GM19324 (cell line): ENCODE measurements at regions not wholly inside any gene's neighbourhood (a gene's known extent, or its start where the extent isn't known, plus 50 kb on each side); places are given as distances from the start of the nearest gene placed in this dataset.

Source experiments
- ATAC-seq: cut with Tn5 transposase; IDR thresholded peaks from one replicate; pipeline ENCODE4 v1.9.1; 2021; ENCODE audit warnings: mild to moderate bottlenecking, moderate library complexity; ENCODE audit not compliant: unreplicated experiment, low FRiP score

DNA sequence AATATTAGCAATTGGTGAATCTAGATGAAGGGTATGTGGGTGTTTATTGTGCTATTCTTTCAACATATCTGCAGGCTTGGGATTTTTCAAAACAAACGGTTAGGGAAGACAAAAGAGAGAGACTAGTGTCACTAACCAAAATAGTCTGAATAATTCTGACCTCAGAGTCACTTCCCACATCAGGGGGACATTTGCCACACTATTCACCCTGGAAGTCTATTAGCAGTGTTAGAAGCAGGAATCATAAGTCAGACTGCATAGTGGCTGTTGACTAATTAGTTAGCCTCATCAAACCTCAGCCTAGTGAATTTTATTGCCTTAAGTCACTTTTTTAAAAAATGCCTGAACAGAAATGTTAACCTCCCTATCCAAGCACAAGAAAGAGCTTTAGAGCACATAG is 169.2 kb upstream of the RGMB start:
- no peak for ATAC-seq

DNA sequence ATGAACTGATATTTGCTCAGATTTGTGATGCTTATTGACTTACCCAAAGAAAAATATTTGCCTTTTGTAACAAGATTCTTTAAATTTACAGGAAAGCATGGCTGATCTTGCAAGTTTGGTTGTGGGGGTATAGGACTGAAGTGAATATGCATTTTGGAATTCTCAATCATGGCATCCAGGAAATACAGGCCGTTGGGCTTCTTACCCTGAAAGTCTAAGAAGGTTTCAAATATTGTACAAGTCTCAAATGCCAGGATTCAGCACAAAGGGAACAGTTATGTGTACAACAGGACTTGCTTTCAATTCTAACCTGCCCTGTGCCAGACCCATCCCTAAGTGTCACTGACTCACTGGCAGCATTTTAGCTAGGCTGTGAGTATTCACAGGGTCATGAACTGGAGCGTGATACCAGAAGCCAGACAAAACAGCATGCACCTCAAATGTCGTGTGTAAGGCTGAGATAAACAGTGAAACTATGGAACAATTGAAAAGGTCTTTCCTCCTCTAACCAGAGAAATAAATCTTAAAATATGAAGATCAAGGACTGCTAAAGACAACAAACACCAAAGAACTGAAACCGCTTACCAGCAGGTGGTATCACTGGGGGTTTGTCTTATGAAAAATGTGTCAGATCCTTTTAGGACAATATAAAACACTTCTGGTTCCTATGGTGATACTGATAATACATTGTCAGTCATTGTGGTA is 168.6 kb upstream of the RGMB start:
- ATAC-seq: no peak

DNA sequence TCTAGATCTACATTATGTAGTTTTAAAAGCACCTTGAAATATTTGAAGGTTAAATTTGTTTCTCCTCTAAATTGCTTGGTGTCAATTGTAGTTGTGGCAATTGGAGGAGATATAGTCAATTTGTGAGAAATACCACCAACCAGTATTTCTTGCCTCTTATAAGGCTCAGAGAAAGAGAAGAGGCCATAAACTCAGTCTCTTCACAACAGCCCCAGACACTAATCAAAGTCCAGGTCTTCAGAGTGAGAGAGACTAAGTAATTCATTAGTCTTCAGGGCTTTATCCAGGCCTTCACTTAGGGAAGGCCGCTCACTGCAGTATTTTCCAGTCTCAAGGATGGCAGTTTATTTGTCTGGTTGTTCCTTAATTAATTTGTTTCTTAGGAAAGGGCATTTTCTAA is 168.0 kb upstream of the RGMB start:
- ATAC-seq: no peak

DNA sequence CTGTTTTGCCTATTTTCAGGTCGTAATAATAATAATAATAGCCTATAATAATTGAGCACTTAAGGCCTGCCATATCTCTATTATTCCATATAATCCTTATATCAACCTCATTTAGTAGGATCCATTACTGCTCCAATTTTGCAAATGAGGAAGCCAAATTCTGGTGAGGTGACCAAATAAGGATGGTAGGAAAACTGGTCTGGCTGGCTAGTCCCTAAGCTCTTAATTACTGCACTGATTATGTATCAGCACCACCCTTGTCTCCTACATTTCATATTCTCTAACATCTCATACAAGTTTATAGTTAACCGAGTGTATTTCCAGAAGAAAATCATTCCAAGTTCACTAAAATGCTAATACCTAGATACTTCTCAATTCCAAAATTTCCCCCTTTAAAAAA is 166.5 kb upstream of the RGMB start:
- no peak for ATAC-seq

DNA sequence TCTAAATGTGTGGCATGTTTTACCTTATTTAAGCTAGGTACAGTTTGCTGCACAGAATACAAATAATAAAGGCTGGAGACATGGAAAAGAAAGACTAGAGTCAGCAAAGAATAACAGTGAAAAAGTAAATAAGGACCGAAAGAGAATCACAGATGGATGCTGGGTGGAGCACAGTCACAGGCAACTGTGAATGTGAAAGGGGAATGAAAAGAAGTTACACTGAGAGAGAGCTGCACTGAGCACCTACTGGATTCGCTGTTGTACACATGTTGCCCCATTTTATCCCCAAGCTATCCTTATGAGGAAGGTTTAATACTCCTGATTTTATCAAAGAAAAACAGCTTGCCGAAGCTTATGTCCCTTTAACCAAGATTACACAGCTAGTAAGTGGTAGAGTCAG is 165.4 kb upstream of the RGMB start:
- no peak for ATAC-seq

DNA sequence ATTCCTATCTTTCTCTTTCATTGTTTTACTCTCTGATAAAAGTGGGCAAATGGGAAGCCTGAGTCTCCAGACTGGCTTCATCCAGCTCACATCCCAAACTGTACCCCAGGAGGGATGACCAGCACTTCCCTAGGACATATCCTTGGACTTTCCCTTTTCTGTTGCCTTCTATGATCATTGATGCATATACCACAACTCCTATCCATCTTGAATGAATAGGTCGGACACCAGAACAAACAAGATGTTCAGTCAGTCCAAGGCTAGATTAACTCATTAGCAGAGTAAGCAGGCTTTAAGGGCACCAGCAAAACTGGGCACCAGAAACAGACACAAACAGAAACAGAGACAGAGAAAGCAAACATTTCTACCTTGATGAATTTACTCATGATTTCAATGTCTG is 159.1 kb upstream of the RGMB start:
- no peak for ATAC-seq

DNA sequence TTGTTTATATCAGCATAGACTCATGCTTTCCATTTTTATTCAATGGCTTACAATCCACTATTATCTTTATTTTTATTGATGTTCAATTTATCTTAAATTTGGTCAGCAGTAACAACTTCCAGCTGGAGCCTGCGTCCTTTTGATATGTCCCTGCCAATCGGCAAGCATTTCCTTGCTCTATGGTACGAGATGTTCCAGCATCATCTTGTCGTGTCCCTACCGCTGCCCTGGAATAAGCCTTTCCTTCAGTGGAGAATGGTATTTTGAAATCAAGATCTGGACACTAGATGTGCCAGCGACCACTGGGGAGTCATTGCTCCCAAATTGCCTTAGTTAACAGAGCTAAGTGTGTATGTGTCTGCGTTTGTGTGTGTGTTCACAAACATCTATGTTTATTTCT is 151.6 kb upstream of the RGMB start:
- ATAC-seq: no peak

DNA sequence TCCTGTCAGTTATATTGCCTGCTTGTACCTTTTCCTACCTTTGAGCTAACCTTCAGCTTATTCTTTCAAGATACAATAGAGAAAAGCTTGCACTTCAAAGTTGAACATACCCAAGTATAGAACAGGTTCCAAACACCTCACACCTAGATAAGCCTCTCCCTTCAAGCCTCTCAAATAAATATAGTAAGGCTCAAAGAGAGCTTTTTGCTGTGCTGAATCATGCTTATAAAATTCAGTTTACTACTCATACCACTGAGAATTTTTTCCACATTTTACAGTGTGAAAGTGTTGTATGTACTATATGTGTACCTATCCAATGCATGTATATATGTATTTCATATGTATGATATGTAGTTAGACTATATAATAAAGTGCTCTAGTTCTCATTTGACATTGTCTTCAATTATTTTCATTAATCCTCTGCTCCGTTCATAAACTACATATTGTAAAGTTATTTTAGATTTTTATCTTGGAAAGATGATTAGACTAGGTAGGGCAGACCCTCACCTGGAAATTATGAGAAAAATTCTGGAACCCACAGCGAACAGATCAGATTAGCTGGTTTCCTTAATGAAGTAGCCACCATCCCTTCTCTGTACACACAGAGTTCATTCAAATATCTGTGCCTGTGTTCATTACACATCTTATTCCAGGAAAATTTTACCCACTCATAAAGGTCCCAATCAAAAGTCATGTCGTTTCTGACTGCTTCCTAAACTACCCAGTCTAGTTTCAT is 149.2 kb upstream of the RGMB start:
- ATAC-seq: no peak

DNA sequence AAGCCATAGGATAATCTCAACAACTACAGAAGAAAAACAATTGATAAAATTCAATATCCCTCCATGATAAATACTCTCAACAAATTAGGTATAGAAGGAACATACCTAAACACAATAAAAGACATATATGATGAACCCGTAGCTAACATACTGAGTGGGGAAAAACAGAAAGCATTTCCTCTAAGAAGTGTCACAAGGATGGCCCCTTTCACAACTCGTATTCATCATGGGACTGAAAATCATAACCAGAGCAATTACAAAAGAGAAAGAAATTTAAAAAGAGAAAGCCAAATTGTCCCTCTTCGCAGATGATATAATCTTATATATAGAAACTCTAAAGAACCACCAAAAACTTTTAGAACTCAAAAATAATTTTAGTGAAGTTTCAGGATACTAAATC is 146.3 kb upstream of the RGMB start:
- ATAC-seq: no peak

DNA sequence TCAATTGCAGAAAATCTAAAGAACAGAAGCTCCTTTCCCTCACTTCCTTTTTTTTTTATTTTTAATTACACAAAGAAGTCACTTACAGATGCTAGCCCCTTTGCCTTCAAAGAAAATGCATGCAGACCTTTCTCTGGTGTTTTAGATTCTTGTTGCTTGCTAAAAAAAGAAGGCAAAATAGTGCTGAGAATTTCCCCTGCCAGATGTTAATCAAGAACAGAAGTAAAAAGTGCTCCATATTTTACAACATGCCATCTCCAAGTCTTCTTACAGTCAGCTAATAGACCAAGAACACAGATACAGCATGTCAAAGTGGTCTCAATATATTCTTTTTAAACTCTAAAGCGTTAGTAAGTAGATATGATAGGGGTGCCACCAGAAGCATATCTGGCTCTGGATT is 142.8 kb upstream of the RGMB start:
- no peak for ATAC-seq

DNA sequence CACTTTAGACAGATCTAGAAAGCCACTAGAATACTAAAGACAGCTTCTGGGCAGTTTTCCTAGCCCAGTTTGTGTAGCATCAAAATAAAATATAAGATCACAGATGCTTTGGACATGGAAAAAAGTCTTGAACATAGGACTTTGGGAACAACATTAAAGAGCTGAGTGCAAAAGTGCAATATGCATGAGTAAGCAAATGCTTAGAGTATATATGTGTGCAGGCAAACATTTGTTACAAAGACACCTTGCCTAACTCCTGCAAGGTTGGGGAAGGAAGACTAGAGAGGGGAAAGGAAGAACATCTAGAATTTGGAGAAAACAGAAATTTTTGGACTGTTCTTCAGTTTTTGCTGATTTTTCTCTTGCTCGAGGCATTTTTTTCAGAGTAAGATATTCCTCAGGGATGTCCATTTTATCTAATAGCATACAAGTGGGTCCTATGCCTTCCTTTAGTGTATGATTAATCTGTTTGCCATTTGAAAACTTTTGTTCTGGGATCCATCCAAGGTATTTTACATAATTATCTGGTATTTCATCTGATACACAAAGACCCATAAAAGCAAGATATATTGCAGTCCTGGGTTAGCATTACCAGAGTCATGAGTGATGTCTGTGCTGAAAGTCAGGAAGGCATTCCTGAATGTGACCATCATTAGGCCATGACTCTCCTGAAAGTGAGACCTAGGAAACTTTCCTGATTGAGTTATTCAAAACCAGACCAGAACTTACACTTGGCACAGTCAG is 142.0 kb upstream of the RGMB start:
- no peak for ATAC-seq

DNA sequence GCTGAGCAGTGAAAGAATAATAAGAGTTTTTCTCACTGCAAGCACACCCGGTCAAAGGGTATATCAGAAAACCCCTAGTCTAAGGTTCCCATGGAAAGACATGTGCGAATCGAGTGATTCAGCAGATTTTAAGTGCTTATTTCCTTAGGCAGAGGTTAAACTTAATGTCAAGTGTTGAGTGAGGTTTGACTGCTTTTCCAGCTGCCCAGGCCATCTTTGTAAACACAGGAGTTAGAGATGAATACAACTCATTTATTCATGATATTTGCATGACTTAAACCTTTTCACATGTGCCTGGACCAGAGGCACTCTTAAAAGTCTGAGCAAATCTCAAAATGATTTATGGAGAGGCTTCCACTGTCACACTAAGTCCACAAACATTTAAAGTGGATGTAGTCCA is 137.8 kb upstream of the RGMB start:
- no peak for ATAC-seq

DNA sequence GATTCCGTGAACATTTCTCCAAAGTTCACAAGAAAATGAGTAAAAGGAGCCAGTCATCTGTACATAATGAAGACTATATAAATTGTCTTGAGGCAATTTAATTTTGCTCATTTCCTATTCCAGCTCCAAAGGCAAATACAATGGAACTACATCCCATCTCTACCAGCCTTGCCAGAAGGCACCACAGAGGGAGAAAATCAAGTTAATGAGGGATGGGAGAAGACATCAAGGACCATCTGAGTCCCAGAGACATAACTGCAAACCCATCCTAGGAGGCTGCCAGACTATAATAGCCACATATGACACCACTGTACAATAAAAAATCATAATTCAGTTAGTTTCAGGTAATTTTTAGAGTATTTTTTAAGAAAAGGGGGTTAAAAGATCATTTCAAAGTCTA is 136.3 kb upstream of the RGMB start:
- no peak for ATAC-seq

DNA sequence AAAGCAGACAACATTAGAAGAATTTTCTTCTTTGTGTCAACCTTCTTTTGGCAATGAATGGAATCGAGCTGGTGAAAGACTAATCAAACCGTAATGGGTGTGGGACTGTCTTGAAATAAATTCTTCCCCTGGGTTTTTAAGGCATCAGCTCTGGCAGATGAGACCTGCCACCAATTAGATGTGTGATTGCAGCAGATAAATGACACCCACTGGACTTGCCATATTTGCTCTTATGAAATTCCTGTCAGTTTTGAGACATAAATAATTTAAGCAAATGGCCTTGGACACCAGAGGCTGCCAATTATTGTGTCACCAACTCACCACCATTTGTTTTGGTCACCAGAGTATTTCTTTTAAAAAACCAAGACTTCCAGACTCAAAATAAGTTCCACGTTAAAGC is 135.9 kb upstream of the RGMB start:
- no peak for ATAC-seq

DNA sequence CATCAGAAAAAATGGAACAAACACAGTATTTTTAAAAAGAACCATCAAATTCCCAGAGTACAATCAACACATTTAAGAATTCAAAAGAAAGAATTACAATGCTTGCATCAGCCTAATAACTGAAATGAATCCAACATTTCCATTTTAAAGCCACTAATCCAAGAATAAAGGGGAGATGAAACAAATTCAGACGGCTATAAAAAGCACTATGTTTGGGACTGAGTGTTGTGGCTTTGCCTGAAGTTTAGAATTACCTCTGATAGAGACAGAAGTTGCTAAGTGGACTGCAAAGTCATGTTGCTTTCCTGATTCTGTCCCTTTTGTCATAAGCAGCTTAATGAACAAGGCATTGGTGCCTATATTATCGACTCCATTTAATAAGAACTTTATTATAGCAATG is 135.4 kb upstream of the RGMB start:
- ATAC-seq: no peak

DNA sequence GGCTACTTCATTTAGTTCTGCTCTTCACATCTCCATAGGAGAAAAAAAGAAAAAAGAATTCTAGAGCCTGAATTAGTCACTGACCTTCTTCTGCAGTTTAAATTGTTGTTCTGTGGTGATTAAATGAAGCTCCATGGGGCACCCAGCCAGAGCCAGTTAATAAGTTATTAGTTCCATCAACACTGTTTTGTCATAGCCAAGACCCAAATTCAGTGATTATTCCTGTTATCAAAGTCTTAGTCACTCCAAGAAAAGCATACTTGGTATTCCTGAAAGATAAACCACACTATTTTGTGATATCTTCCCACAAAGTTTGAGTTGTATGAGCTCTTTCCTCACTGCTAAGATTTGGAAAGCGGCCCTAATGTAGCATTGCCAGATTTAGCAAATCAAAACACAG is 134.8 kb upstream of the RGMB start:
- no peak for ATAC-seq

DNA sequence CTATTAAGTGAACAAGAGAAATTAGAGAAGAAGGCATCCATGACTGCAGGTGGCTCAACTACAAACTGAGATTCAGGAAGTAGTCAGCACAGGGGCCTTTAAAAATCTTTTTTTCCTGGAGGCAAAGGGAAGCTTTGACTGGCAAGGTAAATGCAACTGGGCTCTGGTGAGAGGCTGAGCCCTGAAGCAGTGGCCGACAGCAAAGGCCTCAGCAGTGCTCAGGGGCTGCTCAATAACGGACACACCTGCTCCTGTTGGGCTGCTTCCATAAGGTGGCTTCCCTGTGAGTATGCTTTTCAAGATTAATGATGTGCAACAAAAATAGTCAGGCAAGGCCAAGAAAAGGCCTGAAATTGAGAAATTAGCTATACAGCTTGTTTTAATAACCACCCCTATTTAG is 134.2 kb upstream of the RGMB start:
- no peak for ATAC-seq

DNA sequence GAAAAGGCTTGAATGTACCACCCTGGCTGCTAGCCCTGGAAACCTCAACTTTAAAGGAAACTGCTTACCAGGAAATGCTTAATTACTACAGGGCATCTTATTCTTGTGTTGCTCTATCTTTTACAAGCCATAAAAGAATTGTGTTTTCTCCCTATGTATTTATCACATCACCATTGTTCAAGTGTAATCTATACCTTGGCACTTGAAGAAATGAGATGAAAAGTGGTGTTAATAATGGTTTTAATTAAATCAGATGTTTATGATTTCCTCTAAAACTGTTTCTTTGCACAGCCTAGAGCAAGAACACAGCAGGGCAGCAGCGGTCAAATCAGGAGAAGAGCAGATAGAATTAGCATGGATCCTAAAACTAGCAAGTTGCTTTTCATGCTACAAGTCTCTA is 131.8 kb upstream of the RGMB start:
- ATAC-seq: no peak

DNA sequence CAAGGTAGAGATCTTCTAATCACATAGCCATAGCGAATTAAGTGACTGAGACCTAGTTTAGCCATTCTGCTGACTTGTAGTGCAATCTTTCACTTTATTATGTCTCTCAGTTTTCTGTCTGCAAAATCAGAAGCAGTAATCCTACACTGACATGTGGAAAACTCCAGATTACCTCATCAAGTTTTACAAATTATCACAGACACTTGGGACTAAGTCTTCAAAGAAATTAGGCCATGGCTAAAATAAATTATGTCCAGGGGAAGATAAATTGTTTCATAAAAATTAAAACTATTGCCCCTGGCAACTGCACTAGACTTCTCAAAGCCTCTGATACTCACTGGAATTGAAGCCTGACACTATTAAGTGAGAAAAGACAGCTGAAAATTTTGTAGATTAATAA is 129.9 kb upstream of the RGMB start:
- no peak for ATAC-seq

DNA sequence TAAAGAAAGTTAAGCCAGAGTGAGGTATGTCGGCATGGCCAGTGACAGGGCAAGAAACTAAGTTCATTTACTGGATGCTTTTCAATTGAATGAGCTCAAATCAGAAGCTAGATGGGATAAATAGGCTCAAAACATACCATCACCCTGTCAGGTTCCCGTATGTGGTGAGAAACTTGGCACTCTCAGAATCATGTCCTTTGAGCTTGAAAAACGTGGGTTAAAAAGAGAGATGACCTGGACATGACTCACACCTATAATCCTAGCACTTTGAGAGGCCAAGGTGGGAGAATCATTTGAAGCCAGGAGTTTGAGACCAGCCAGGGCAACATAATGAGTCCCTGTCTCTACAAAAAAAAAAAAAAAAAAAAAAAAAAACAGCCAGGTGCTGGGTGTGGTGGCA is 121.7 kb upstream of the RGMB start:
- no peak for ATAC-seq

DNA sequence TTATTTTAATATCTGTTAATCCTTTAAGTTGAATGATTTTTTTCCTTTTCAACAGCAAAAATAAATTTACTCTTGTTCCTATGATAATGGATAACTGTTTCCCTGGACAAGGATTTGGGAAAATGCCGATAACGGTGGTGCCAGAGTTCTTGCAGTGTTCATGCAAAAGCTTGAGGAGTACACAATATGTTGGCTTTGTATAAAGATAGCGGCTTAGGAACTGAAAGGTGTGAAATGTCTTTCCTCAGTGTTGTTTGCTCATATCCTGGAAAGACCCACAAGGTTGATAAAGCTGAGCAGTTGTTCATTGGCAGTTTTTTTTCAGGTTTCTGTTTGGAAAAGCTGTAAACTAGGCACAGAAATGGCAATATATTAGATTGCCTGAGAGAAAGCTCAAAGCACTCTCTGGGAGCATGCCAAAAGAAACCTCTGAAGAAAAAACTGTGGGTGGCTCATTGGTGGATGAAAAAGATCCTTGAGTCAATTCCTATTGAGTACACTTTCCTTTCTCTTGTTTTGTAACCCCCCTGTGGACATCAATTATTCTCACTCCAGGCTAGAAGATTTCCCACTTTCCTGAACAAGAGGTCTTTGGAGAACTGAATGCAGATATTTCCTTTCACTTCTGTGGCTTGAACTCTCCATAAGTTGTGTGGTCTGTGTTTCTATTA is 117.2 kb upstream of the RGMB start:
- ATAC-seq: no peak
